Astrocyte (in vitro differentiated cells and primary cell): ENCODE measurements at regions not wholly inside any gene's neighbourhood (a gene's known extent, or its start where the extent isn't known, plus 50 kb on each side); places are given as distances from the start of the nearest gene placed in this dataset.

Experiments used
- DNase-seq: peaks from one replicate; pipeline ENCODE4 v3.0.0-alpha.2; 2010; ENCODE audit warnings: low read depth
- FAIRE-seq: peaks from 2 replicates; lab custom pipeline; 2011; peaks lifted over from hg19 to GRCh38; lab: Jason Lieb, UNC
- H2AFZ ChIP-seq: 2 replicates; pipeline ENCODE4 v1.6.0; 2012; ENCODE audit warnings: low read depth, low read length, inconsistent platforms
- H3K27ac ChIP-seq: 2 replicates; pipeline ENCODE4 v1.5.1; 2011; ENCODE audit warnings: low read depth, low read length, inconsistent platforms
- H3K27me3 ChIP-seq: 2 replicates; pipeline ENCODE4 v1.6.0; 2011; ENCODE audit warnings: low read length, inconsistent platforms; ENCODE audit not compliant: insufficient read depth
- H3K36me3 ChIP-seq: 2 replicates; pipeline ENCODE4 v1.5.1; 2011; ENCODE audit warnings: low read length, inconsistent platforms; ENCODE audit not compliant: insufficient read depth
- H3K4me1 ChIP-seq: 2 replicates; pipeline ENCODE4 v1.5.1; 2011; ENCODE audit warnings: low read length, inconsistent platforms; ENCODE audit not compliant: insufficient read depth
- H3K4me2 ChIP-seq: 2 replicates; pipeline ENCODE4 v1.6.0; 2012; ENCODE audit warnings: low read length, inconsistent platforms
- H3K4me3 ChIP-seq: 2 replicates; pipeline ENCODE4 v1.5.1; 2011; ENCODE audit warnings: low read depth, mild to moderate bottlenecking, low read length, inconsistent platforms; ENCODE audit not compliant: insufficient read depth
- H3K79me2 ChIP-seq: 2 replicates; pipeline ENCODE4 v1.6.0; 2012; ENCODE audit warnings: mild to moderate bottlenecking, low read length, inconsistent platforms; ENCODE audit not compliant: insufficient read depth
- H3K9ac ChIP-seq: 2 replicates; pipeline ENCODE4 v1.6.0; 2012; ENCODE audit warnings: mild to moderate bottlenecking, low read length, inconsistent platforms
- H3K9me3 ChIP-seq: 2 replicates; pipeline ENCODE4 v1.5.1; 2012; ENCODE audit warnings: low read depth, mild to moderate bottlenecking, low read length, inconsistent platforms; ENCODE audit not compliant: insufficient read depth
- H4K20me1 ChIP-seq: 2 replicates; pipeline ENCODE4 v1.6.0; 2012; ENCODE audit warnings: low read length, inconsistent platforms; ENCODE audit not compliant: insufficient read depth
- H3K27ac Mint-ChIP-seq: one replicate; pipeline ENCODE4 v1.8.0; 2021; ENCODE audit warnings: mild to moderate bottlenecking, mixed read lengths; ENCODE audit not compliant: unreplicated experiment
- H3K27me3 Mint-ChIP-seq: one replicate; pipeline ENCODE4 v1.8.0; 2021; ENCODE audit warnings: low read depth, mixed read lengths; ENCODE audit not compliant: unreplicated experiment
- H3K36me3 Mint-ChIP-seq: one replicate; pipeline ENCODE4 v1.8.0; 2021; ENCODE audit warnings: low read depth, mixed read lengths; ENCODE audit not compliant: unreplicated experiment
- H3K4me1 Mint-ChIP-seq: one replicate; pipeline ENCODE4 v1.8.0; 2021; ENCODE audit warnings: low read depth, mixed read lengths; ENCODE audit not compliant: unreplicated experiment
- H3K4me3 Mint-ChIP-seq: one replicate; pipeline ENCODE4 v1.8.0; 2021; ENCODE audit warnings: mild to moderate bottlenecking, moderate library complexity, mixed read lengths; ENCODE audit not compliant: unreplicated experiment
- H3K9me3 Mint-ChIP-seq: one replicate; pipeline ENCODE4 v1.8.0; 2021; ENCODE audit warnings: mild to moderate bottlenecking, mixed read lengths; ENCODE audit not compliant: unreplicated experiment
- CTCF ChIP-seq: IDR thresholded peaks from 2 replicates; pipeline ENCODE4 v1.5.1; 2011; ENCODE audit warnings: low read depth, mild to moderate bottlenecking, inconsistent platforms, low read length, moderate library complexity; ENCODE audit not compliant: insufficient read depth
- EZH2 ChIP-seq: IDR thresholded peaks from 2 replicates; pipeline ENCODE4 v1.6.1; 2012; ENCODE audit warnings: mild to moderate bottlenecking, low read length, inconsistent platforms; ENCODE audit not compliant: insufficient read depth

GRCh38 chr10:21452203-21452602 lies 73.3 kb downstream of the SKIDA1 start:
- Histone ChIP-seq H3K4me1 (no peaks in the 10 kb centered on the region), H3K27ac (no peak overlapping the region), H3K27me3 (no peaks in the 10 kb centered on the region), H3K4me3 (no peak overlapping the region), H4K20me1 (no peaks in the 10 kb centered on the region), H3K36me3 (no peaks in the 10 kb centered on the region), H3K4me2 (no peak overlapping the region), H3K79me2 (no peaks in the 10 kb centered on the region), H2AFZ (no peak overlapping the region), H3K9ac (no peak overlapping the region), H3K9me3 (peaks cover 5% of the 10 kb centered on the region)
- Mint-ChIP-seq H3K27me3 (no peaks in the 10 kb centered on the region), H3K4me3 (no peak overlapping the region), H3K27ac (no peak overlapping the region), H3K9me3 (peaks cover 22% of the 10 kb centered on the region), H3K4me1 (no peaks in the 10 kb centered on the region), H3K36me3 (peaks cover 2% of the 10 kb centered on the region)
- FAIRE-seq (no peak), DNase-seq (no peak)
- TF ChIP-seq EZH2 (no peak), CTCF (no peak)

GRCh38 chr10:21449288-21449966 lies 76.1 kb downstream of the SKIDA1 start:
- H3K27me3 Mint-ChIP-seq: no peaks in the 10 kb centered on the region
- Histone ChIP-seq H3K9ac (no peak overlapping the region), H3K4me1 (no peaks in the 10 kb centered on the region), H3K4me2 (no peak overlapping the region), H3K36me3 (no peaks in the 10 kb centered on the region), H4K20me1 (no peaks in the 10 kb centered on the region), H3K4me3 (no peak overlapping the region), H2AFZ (no peak overlapping the region), H3K27ac (no peak overlapping the region), H3K9me3 (no peaks in the 10 kb centered on the region), H3K27me3 (no peaks in the 10 kb centered on the region), H3K79me2 (no peaks in the 10 kb centered on the region)
- H3K4me3 Mint-ChIP-seq: no peak overlapping the region
- peak; percentile 23 for DNase-seq
- no peaks in the 10 kb centered on the region for H3K4me1 Mint-ChIP-seq
- H3K27ac Mint-ChIP-seq: no peak overlapping the region
- peaks cover 6% of the 10 kb centered on the region for H3K9me3 Mint-ChIP-seq
- no peaks in the 10 kb centered on the region for H3K36me3 Mint-ChIP-seq
- no peak for FAIRE-seq
- TF ChIP-seq EZH2: no peak
- TF ChIP-seq CTCF: no peak

GRCh38 chr10:21445163-21445562 lies 80.3 kb downstream of the SKIDA1 start:
- FAIRE-seq: no peak
- Mint-ChIP-seq H3K27me3 (no peaks in the 10 kb centered on the region), H3K4me1 (peaks cover 1% of the 10 kb centered on the region), H3K27ac (no peak overlapping the region), H3K9me3 (peaks cover 3% of the 10 kb centered on the region), H3K36me3 (no peaks in the 10 kb centered on the region), H3K4me3 (no peak overlapping the region)
- Histone ChIP-seq H3K27ac (no peak overlapping the region), H3K4me3 (no peak overlapping the region), H3K36me3 (no peaks in the 10 kb centered on the region), H3K79me2 (no peaks in the 10 kb centered on the region), H3K9ac (no peak overlapping the region), H3K4me2 (no peak overlapping the region), H3K9me3 (no peaks in the 10 kb centered on the region), H4K20me1 (no peaks in the 10 kb centered on the region), H2AFZ (no peak overlapping the region), H3K27me3 (no peaks in the 10 kb centered on the region), H3K4me1 (no peaks in the 10 kb centered on the region)
- no peak for DNase-seq
- TF ChIP-seq CTCF (no peak), EZH2 (no peak)
